ENCODE measurements at regions not wholly inside any gene's neighbourhood (a gene's known extent, or its start where the extent isn't known, plus 50 kb on each side); places are given as distances from the start of the nearest gene placed in this dataset.

GRCh38 chr10:124265776-124266467 is 152.8 kb downstream of the OAT start:
- CTCF ChIA-PET, result no interaction called here
- Histone ChIP-seq H3K27me3 (ENCODE audit: control insufficient read depth, insufficient read depth, low read length) (no peaks in the 10 kb centered on the region), H3K27ac (ENCODE audit: low read depth, low read length) (no peak overlapping the region), H3K4me3 (ENCODE audit: low read depth, low read length) (no peak overlapping the region), H3K9me3 (ENCODE audit: control insufficient read depth, insufficient read depth, low read length) (peaks cover 5% of the 10 kb centered on the region)
- TF ChIP-seq CTCF (IDR thresholded peaks at IDR 0.05; ENCODE audit: low read depth, low read length), result no peak
- no peak for DNase-seq (ENCODE audit: low read depth, low spot score)
- POLR2A ChIA-PET, result no interaction called here

DNA sequence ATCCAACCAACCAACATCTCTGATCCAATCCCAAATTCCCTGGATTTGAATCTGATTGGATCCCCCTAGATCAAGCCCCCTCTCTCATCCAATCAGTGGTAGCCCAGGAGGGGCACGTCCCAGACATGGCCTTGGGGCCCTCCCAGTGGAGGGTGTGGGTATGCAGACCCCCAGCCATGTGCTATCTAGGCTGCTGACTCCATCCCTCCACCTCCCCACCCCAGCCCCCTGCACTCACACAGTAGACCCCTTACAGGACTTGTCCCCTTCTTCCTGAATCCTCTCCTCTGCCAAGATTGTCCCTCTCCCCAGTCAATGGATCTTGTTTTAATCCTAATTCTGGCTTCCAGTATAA is 153.4 kb downstream of the OAT start:
- H3K27me3 ChIP-seq (ENCODE audit: control insufficient read depth, insufficient read depth, low read length), result no peaks in the 10 kb centered on the region
- peaks cover 7% of the 10 kb centered on the region for H3K9me3 ChIP-seq (ENCODE audit: control insufficient read depth, insufficient read depth, low read length)
- no peak overlapping the region for H3K27ac ChIP-seq (ENCODE audit: low read depth, low read length)
- H3K4me3 ChIP-seq (ENCODE audit: low read depth, low read length), result no peak overlapping the region
- CTCF ChIA-PET, result no interaction called here
- TF ChIP-seq CTCF (IDR thresholded peaks at IDR 0.05; ENCODE audit: low read depth, low read length), result no peak
- POLR2A ChIA-PET, result no interaction called here
- no peak for DNase-seq (ENCODE audit: low read depth, low spot score)

GRCh38 chr10:124264711-124265390 is 153.9 kb downstream of the OAT start:
- ChIA-PET POLR2A (no interaction called here), CTCF (no interaction called here)
- no peaks in the 10 kb centered on the region for H3K27me3 ChIP-seq (ENCODE audit: control insufficient read depth, insufficient read depth, low read length)
- peaks cover 10% of the 10 kb centered on the region for H3K9me3 ChIP-seq (ENCODE audit: control insufficient read depth, insufficient read depth, low read length)
- DNase-seq (ENCODE audit: low read depth, low spot score), result no peak
- no peak for TF ChIP-seq CTCF (IDR thresholded peaks at IDR 0.05; ENCODE audit: low read depth, low read length)
- H3K4me3 ChIP-seq (ENCODE audit: low read depth, low read length), result no peak overlapping the region
- no peak overlapping the region for H3K27ac ChIP-seq (ENCODE audit: low read depth, low read length)

DNA sequence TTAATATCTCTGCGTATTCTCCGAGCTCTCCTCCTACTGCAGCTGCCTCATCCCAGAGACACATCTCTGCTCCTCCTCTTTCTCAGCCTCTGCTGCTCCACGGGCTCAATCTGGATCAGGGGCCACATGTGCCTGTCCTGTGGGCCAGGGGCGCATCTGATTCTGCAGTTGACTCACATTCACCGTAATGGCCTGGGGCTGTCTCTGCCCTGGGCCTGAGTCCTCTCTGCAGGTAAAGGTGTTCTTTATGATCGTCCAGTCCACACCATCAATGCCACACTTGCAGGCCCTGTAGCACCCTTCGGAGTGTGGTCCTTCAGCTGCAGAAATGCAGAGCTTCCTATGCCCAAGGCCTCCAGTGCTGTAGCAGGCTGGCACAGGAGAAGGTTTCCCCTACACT is 154.5 kb downstream of the OAT start:
- CTCF ChIA-PET, result no interaction called here
- no peak for TF ChIP-seq CTCF (IDR thresholded peaks at IDR 0.05; ENCODE audit: low read depth, low read length)
- Histone ChIP-seq H3K27ac (ENCODE audit: low read depth, low read length) (no peak overlapping the region), H3K9me3 (ENCODE audit: control insufficient read depth, insufficient read depth, low read length) (peaks cover 10% of the 10 kb centered on the region), H3K4me3 (ENCODE audit: low read depth, low read length) (no peak overlapping the region), H3K27me3 (ENCODE audit: control insufficient read depth, insufficient read depth, low read length) (no peaks in the 10 kb centered on the region)
- no peak for DNase-seq (ENCODE audit: low read depth, low spot score)
- POLR2A ChIA-PET, result no interaction called here

DNA sequence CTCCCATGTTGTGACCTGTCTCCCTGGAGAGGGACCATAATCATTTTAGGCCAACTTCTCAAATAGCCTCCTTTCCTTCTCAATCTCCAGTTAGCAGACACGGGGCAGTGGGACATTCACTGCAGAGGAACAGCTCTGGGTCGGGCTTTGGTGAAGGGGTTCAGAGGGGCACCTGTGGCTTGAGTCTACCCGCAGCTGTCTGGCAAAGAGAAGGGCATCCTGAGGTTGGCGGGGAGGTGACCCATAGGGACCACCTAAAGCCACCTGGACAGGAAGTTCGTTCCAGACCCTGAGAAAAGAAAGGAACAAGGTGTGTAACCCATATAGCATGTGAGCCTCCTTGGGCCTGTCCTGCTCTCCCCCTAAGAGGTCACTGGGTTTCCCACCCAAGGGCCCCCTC is 155.0 kb downstream of the OAT start:
- POLR2A ChIA-PET, result no interaction called here
- no peak for DNase-seq (ENCODE audit: low read depth, low spot score)
- H3K4me3 ChIP-seq (ENCODE audit: low read depth, low read length), result no peak overlapping the region
- no peaks in the 10 kb centered on the region for H3K27me3 ChIP-seq (ENCODE audit: control insufficient read depth, insufficient read depth, low read length)
- CTCF ChIA-PET, result interaction anchor here (0.6 kb wide), 1 partner anchor 125 kb away, joined by 3 read pairs; no protein-coding TSS in a partner anchor
- H3K27ac ChIP-seq (ENCODE audit: low read depth, low read length), result no peak overlapping the region
- H3K9me3 ChIP-seq (ENCODE audit: control insufficient read depth, insufficient read depth, low read length), result peaks cover 10% of the 10 kb centered on the region
- TF ChIP-seq CTCF (IDR thresholded peaks at IDR 0.05; ENCODE audit: low read depth, low read length), result no peak
